HepG2 (cell line): ENCODE measurements at regions not wholly inside any gene's neighbourhood (a gene's known extent, or its start where the extent isn't known, plus 50 kb on each side); places are given as distances from the start of the nearest gene placed in this dataset.

Experiments
- ARHGAP35 ChIP-seq: sonication (generic); formaldehyde crosslinking; IDR thresholded peaks from 2 replicates; pipeline ENCODE4 v1.9.0; 2022; ENCODE audit warnings: mild to moderate bottlenecking, inconsistent platforms, moderate library complexity, missing genetic modification reagents, borderline replicate concordance
- ATF1 ChIP-seq: IDR thresholded peaks from 2 replicates; pipeline ENCODE4 v1.6.1; 2016; ENCODE audit warnings: mild to moderate bottlenecking, control low read depth
- CREB1 ChIP-seq, 2 experiments: fragments of 450-650 bp in 1 of 2; IDR thresholded peaks; 2 replicates each; pipeline ENCODE4 v1.6.1; 2016 to 2017; ENCODE audit warnings: control low read depth in 1 of 2, mild to moderate bottlenecking in 1 of 2, missing compliant biosample characterization in 1 of 2, missing genetic modification characterization in 1 of 2
- EP300 ChIP-seq, 3 experiments: sonication (generic) in 1 of 3; formaldehyde crosslinking in 1 of 3; IDR thresholded peaks; 2 replicates each; pipeline versions ENCODE4 v1.5.1 to v1.6.1; 2011 to 2020; ENCODE audit warnings: low read depth in 2 of 3, low read length in 2 of 3, borderline replicate concordance in 1 of 3, improper control_type of control experiment in 1 of 3, mild to moderate bottlenecking in 1 of 3, missing genetic modification reagents in 1 of 3, moderate library complexity in 1 of 3
- HDAC2 ChIP-seq: sonication (generic); formaldehyde crosslinking; IDR thresholded peaks from 2 replicates; pipeline ENCODE4 v1.4.0; 2020; ENCODE audit warnings: missing genetic modification reagents
- KLF13 ChIP-seq: sonication (generic); formaldehyde crosslinking; IDR thresholded peaks from 2 replicates; pipeline ENCODE4 v1.4.0; 2020; ENCODE audit warnings: mild to moderate bottlenecking, missing genetic modification reagents
- TAF1 ChIP-seq: sonication (generic); formaldehyde crosslinking; IDR thresholded peaks from 2 replicates; pipeline ENCODE4 v1.4.0; 2020; ENCODE audit warnings: missing genetic modification reagents
- UBTF ChIP-seq: sonication (generic); formaldehyde crosslinking; IDR thresholded peaks from 2 replicates; pipeline ENCODE4 v1.4.0; 2020; ENCODE audit warnings: mild to moderate bottlenecking, missing genetic modification reagents
- TF ChIP-seq, protein P1 (sequence below): sonication (generic); formaldehyde crosslinking; IDR thresholded peaks from 2 replicates; pipeline ENCODE4 v1.5.0; 2020; ENCODE audit warnings: mild to moderate bottlenecking, missing genetic modification reagents, moderate library complexity
- TF ChIP-seq, protein P2 (sequence below): sonication (generic); formaldehyde crosslinking; IDR thresholded peaks from 2 replicates; pipeline ENCODE4 v1.4.0; 2020; ENCODE audit warnings: missing genetic modification reagents

DNA sequence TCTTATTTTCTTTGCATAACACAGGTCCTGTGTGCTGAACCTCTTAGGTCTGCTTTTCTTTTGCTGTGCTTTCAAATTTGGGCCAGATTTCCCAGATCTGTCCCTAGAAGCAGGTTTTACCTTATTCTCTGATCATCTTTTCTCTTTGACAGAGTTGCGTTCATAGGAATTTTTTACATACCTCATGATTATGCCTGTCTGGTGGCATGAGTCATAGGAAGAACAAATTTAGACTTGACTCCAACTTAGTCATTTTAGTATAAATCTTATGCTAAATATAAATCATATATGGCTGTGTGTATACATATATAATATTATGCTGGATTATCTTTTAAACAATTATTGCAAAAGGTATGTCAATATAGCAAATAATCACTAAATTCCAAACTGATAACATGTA is 1038.9 kb downstream of the GRM8 start:
- TF ChIP-seq, protein P1, sequence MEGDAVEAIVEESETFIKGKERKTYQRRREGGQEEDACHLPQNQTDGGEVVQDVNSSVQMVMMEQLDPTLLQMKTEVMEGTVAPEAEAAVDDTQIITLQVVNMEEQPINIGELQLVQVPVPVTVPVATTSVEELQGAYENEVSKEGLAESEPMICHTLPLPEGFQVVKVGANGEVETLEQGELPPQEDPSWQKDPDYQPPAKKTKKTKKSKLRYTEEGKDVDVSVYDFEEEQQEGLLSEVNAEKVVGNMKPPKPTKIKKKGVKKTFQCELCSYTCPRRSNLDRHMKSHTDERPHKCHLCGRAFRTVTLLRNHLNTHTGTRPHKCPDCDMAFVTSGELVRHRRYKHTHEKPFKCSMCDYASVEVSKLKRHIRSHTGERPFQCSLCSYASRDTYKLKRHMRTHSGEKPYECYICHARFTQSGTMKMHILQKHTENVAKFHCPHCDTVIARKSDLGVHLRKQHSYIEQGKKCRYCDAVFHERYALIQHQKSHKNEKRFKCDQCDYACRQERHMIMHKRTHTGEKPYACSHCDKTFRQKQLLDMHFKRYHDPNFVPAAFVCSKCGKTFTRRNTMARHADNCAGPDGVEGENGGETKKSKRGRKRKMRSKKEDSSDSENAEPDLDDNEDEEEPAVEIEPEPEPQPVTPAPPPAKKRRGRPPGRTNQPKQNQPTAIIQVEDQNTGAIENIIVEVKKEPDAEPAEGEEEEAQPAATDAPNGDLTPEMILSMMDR (CRISPR knock-in tag): no peak
- TF ChIP-seq ARHGAP35: no peak
- TF ChIP-seq EP300 (IDR thresholded peaks at IDR 0.05; ENCODE audit: low read depth in 2 of 2, low read length in 2 of 2): no peak
- TF ChIP-seq EP300 (CRISPR knock-in tag; IDR thresholded peaks at IDR 0.05; ENCODE audit: borderline replicate concordance): no peak
- no peak for TF ChIP-seq CREB1 (IDR thresholded peaks at IDR 0.05)
- no peak for TF ChIP-seq CREB1 (CRISPR knock-in tag; IDR thresholded peaks at IDR 0.05)
- TF ChIP-seq UBTF: no peak
- TF ChIP-seq KLF13: no peak
- TF ChIP-seq HDAC2 (CRISPR knock-in tag): no peak
- TF ChIP-seq ATF1 (CRISPR knock-in tag): no peak
- TF ChIP-seq TAF1 (CRISPR knock-in tag): no peak
- TF ChIP-seq, protein P2, sequence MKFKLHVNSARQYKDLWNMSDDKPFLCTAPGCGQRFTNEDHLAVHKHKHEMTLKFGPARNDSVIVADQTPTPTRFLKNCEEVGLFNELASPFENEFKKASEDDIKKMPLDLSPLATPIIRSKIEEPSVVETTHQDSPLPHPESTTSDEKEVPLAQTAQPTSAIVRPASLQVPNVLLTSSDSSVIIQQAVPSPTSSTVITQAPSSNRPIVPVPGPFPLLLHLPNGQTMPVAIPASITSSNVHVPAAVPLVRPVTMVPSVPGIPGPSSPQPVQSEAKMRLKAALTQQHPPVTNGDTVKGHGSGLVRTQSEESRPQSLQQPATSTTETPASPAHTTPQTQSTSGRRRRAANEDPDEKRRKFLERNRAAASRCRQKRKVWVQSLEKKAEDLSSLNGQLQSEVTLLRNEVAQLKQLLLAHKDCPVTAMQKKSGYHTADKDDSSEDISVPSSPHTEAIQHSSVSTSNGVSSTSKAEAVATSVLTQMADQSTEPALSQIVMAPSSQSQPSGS: no peak
